Suprapubic skin (tissue), 4 donors: ENCODE measurements at regions not wholly inside any gene's neighbourhood (a gene's known extent, or its start where the extent isn't known, plus 50 kb on each side); places are given as distances from the start of the nearest gene placed in this dataset.

Source experiments
- DNase-seq, 2 donors: peaks; one replicate each; pipeline ENCODE4 v3.0.0-alpha.2; 2019; ENCODE audit warnings: low spot score in 2 of 2
- H3K27ac ChIP-seq: fragments of 200-600 bp; sonication (generic); one replicate; pipeline ENCODE4 v1.5.1; 2019
- H3K27me3 ChIP-seq: fragments of 200-600 bp; sonication (generic); one replicate; pipeline ENCODE4 v1.5.1; 2019
- H3K36me3 ChIP-seq: fragments of 200-600 bp; sonication (generic); one replicate; pipeline ENCODE4 v1.5.1; 2019
- H3K4me1 ChIP-seq: fragments of 200-600 bp; sonication (generic); one replicate; pipeline ENCODE4 v1.5.1; 2019
- H3K4me3 ChIP-seq: fragments of 200-600 bp; sonication (generic); one replicate; pipeline ENCODE4 v1.5.1; 2019; ENCODE audit warnings: mild to moderate bottlenecking
- H3K9me3 ChIP-seq: fragments of 200-600 bp; sonication (generic); one replicate; pipeline ENCODE4 v1.5.1; 2019
- EP300 ChIP-seq: sonication (generic); formaldehyde crosslinking; IDR thresholded peaks from one replicate; pipeline ENCODE4 v1.6.1; 2017; ENCODE audit warnings: antibody characterized with exemption
- POLR2A ChIP-seq, 2 donors: fragments of 450-650 bp; IDR thresholded peaks; one replicate each; pipeline ENCODE4 v1.6.1; 2017; ENCODE audit warnings: antibody characterized with exemption in 2 of 2, mild to moderate bottlenecking in 2 of 2, moderate library complexity in 2 of 2
- POLR2AphosphoS5 ChIP-seq, 3 donors: sonication (generic); formaldehyde crosslinking; IDR thresholded peaks; one replicate each; pipeline ENCODE4 v1.6.1; 2017; ENCODE audit warnings: antibody characterized with exemption in 3 of 3
- WGBS: methylation state at CpG from one replicate; pipeline ENCODE4 v1.1.5; 2018; 5-methylcytosine and 5-hydroxymethylcytosine counted together
- TF ChIP-seq, protein P1 (sequence below), 2 donors: fragments of 200-600 bp in 1 of 2; fragments of 450-650 bp in 1 of 2; sonication (generic) in 1 of 2; IDR thresholded peaks; one replicate each; pipeline ENCODE4 v1.5.1; 2016 to 2019; ENCODE audit warnings: antibody characterized with exemption in 2 of 2, mild to moderate bottlenecking in 1 of 2, moderate library complexity in 1 of 2

DNA sequence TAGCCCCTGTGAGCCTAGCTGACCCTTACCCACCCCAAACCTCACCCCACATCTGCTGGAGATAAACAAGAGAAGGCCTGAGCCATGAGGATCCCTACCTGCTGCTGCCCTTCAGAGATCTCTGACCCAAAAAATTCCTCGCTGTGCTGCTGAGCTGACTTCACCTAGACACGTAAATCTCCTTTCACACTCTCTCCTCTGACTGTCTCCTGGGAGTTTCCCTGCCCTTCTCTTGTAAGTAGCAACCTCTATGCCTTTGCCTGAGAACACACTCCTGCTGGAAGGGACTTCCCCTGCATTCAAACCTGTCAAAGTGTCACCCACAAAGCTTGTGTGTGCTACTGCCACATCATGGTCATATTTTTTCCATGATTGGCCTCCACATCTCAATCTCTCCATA lies 134.2 kb upstream of the NOL4 start:
- H3K4me1 ChIP-seq, result no peaks in the 10 kb centered on the region
- WGBS, result 54% methylated on average over 2 of the region's 2 CpGs
- H3K27ac ChIP-seq, result no peak overlapping the region
- no peak for DNase-seq
- TF ChIP-seq EP300 (no peak), POLR2AphosphoS5 (IDR thresholded peaks at IDR 0.05) (no peak), POLR2A (IDR thresholded peaks at IDR 0.05) (no peak)
- H3K4me3 ChIP-seq, result no peak overlapping the region
- H3K36me3 ChIP-seq, result no peaks in the 10 kb centered on the region
- no peaks in the 10 kb centered on the region for H3K27me3 ChIP-seq
- no peaks in the 10 kb centered on the region for H3K9me3 ChIP-seq

DNA sequence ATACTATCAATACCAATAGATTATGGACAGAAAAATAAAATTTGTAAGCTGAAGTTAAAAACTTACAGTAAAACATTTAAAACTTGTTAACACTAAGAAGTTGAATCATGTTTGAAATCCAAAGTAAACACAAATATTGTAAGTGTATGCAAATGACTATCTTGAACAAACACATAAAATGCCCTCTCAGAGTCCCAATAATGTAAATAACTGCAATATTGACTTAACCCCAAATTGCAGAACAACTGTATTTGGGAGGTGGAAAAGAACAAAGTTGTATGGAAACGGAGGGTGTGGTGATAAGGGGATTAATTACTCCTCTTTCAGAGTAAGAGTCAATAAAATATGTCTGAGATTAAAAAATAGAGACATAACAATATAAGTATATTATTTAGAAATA lies 140.0 kb upstream of the NOL4 start:
- H3K36me3 ChIP-seq, result no peaks in the 10 kb centered on the region
- TF ChIP-seq, protein P1, sequence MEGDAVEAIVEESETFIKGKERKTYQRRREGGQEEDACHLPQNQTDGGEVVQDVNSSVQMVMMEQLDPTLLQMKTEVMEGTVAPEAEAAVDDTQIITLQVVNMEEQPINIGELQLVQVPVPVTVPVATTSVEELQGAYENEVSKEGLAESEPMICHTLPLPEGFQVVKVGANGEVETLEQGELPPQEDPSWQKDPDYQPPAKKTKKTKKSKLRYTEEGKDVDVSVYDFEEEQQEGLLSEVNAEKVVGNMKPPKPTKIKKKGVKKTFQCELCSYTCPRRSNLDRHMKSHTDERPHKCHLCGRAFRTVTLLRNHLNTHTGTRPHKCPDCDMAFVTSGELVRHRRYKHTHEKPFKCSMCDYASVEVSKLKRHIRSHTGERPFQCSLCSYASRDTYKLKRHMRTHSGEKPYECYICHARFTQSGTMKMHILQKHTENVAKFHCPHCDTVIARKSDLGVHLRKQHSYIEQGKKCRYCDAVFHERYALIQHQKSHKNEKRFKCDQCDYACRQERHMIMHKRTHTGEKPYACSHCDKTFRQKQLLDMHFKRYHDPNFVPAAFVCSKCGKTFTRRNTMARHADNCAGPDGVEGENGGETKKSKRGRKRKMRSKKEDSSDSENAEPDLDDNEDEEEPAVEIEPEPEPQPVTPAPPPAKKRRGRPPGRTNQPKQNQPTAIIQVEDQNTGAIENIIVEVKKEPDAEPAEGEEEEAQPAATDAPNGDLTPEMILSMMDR (IDR thresholded peaks at IDR 0.05), result no peak
- TF ChIP-seq POLR2A (IDR thresholded peaks at IDR 0.05) (no peak), POLR2AphosphoS5 (IDR thresholded peaks at IDR 0.05) (no peak), EP300 (no peak)
- H3K4me1 ChIP-seq, result no peaks in the 10 kb centered on the region
- H3K9me3 ChIP-seq, result no peaks in the 10 kb centered on the region
- H3K4me3 ChIP-seq, result no peak overlapping the region
- 66% methylated on average over 1 of the region's 1 CpG for WGBS
- no peak overlapping the region for H3K27ac ChIP-seq
- no peak for DNase-seq
- H3K27me3 ChIP-seq, result no peaks in the 10 kb centered on the region

DNA sequence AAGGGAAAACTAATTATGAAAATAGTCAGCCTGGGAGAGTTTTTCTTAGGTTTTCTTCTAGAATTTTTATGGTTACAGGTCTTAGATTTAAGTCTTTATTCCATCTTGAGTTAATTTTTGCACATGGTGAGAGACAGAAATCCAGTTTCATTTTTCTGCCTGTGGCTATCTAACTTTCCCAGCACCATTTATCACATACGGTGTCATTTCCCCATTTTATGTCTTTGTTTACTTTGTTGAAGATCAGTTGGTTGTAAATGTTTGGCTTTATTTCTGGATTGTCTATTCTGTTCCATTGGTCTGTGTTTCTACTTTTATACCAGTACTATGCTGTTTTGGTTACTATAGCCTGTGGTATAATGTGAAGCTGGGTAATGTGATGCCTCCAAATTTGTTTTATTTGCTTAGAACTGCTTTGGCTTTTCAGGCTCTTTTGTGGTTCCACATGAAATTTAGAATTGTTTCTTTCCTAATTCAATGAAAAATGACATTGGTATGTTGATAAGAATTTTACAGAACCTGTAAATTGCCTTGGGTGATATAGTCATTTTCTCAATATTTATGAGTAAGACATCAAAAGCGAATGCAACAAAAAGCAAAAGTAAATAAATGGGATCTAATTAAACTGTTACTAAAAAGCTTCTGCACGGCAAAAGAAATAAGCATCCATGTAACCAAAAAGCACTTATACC lies 146.1 kb upstream of the NOL4 start:
- H3K36me3 ChIP-seq, result no peaks in the 10 kb centered on the region
- H3K4me3 ChIP-seq, result no peak overlapping the region
- TF ChIP-seq POLR2A (IDR thresholded peaks at IDR 0.05) (no peak), EP300 (no peak), POLR2AphosphoS5 (IDR thresholded peaks at IDR 0.05) (no peak)
- TF ChIP-seq, protein P1 (IDR thresholded peaks at IDR 0.05), result no peak
- H3K4me1 ChIP-seq, result no peaks in the 10 kb centered on the region
- no peak for DNase-seq
- H3K9me3 ChIP-seq, result no peaks in the 10 kb centered on the region
- no peaks in the 10 kb centered on the region for H3K27me3 ChIP-seq
- no peak overlapping the region for H3K27ac ChIP-seq
- WGBS, result 37% methylated on average over 3 of the region's 3 CpGs

DNA sequence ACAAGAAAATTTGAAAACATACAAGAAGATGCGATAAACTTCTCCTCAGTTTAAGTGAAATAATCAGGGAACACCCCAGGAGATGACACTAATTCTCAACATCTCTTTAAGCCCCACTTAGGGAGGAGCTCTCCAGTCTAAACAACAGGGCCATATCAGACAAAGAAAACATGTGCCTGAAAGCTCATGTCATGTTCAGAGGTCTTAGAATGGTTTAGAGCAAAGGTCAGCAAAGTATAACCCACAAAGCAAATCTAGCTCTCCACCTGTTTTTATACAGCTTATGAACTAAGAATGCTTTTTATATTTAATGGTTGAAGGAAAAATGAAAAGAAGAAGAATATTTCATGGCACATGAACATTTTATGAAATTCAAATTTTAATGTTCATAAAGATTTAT lies 155.6 kb upstream of the NOL4 start:
- Histone ChIP-seq H3K27ac (no peak overlapping the region), H3K4me3 (no peak overlapping the region), H3K4me1 (no peaks in the 10 kb centered on the region), H3K27me3 (no peaks in the 10 kb centered on the region), H3K9me3 (no peaks in the 10 kb centered on the region), H3K36me3 (no peaks in the 10 kb centered on the region)
- TF ChIP-seq POLR2A (IDR thresholded peaks at IDR 0.05), result no peak
- no peak for TF ChIP-seq EP300
- no peak for TF ChIP-seq POLR2AphosphoS5 (IDR thresholded peaks at IDR 0.05)
- TF ChIP-seq, protein P1 (IDR thresholded peaks at IDR 0.05), result no peak
- WGBS, result 95% methylated on average over 1 of the region's 1 CpG
- no peak for DNase-seq

DNA sequence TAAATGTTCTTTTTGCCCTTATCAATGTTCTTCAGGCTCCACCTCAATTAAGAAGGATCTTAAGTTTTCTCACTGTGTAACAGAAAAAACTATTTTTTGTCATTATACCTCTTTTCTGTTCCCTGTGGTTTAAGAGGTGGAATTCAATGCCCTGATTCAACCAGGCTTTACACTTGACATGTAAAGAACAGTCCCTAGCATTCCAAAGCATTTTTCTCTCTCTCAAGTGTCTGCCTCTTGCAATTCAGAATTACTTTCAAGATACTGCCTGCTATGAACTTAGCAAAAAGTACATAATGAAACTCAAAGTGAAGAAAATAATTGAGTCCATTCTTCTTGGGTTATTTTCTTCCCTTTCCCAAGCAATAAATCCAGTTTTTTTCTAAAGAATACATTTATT lies 160.6 kb upstream of the NOL4 start:
- Histone ChIP-seq H3K4me1 (no peaks in the 10 kb centered on the region), H3K9me3 (no peaks in the 10 kb centered on the region), H3K36me3 (no peaks in the 10 kb centered on the region), H3K27me3 (no peaks in the 10 kb centered on the region), H3K4me3 (no peak overlapping the region), H3K27ac (no peak overlapping the region)
- no peak for DNase-seq
- TF ChIP-seq, protein P1 (IDR thresholded peaks at IDR 0.05), result no peak
- no peak for TF ChIP-seq POLR2A (IDR thresholded peaks at IDR 0.05)
- TF ChIP-seq EP300, result no peak
- TF ChIP-seq POLR2AphosphoS5 (IDR thresholded peaks at IDR 0.05), result no peak

DNA sequence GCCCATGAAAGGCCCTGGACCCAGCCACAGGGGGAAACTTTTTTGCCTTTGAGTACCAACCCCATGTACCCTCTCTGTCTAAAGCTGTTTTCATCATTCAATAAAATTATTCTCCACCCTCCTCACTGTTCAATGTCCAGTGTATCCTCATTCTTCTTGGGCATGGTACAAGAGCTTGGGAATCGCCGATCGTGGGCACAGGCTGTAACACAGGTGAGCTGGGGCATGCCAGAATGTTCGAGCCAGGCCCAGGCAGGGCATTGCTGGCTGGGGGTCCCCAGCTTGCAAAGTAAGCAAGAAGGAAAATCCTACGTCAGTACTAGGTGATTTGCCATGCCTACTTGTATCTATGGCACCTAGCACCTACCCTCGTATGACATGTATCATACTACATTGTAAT lies 162.1 kb upstream of the NOL4 start:
- TF ChIP-seq POLR2A (IDR thresholded peaks at IDR 0.05) (no peak), POLR2AphosphoS5 (IDR thresholded peaks at IDR 0.05) (no peak), EP300 (no peak)
- TF ChIP-seq, protein P1 (IDR thresholded peaks at IDR 0.05), result no peak

More for the DNA sequence above, 162.1 kb upstream of the NOL4 start:
- Histone ChIP-seq H3K27ac (no peak overlapping the region), H3K9me3 (no peaks in the 10 kb centered on the region), H3K36me3 (no peaks in the 10 kb centered on the region), H3K4me1 (no peaks in the 10 kb centered on the region), H3K4me3 (no peak overlapping the region), H3K27me3 (no peaks in the 10 kb centered on the region)
- 89% methylated on average over 6 of the region's 6 CpGs for WGBS
- no peak for DNase-seq
